ENCODE measurements at regions not wholly inside any gene's neighbourhood (a gene's known extent, or its start where the extent isn't known, plus 50 kb on each side); places are given as distances from the start of the nearest gene placed in this dataset.

GRCh38 chr2:105553538-105554196, 154.8 kb upstream of the FHL2 start:
- no peak for TF ChIP-seq CTCF (IDR thresholded peaks at IDR 0.05; ENCODE audit: borderline replicate concordance, insufficient read depth, low read depth, low read length)
- no peak overlapping the region for H3K4me3 ChIP-seq (ENCODE audit: low read depth, low read length)

GRCh38 chr2:105546628-105546974, 147.8 kb upstream of the FHL2 start:
- no peak for TF ChIP-seq CTCF (IDR thresholded peaks at IDR 0.05; ENCODE audit: borderline replicate concordance, insufficient read depth, low read depth, low read length)
- H3K4me3 ChIP-seq (ENCODE audit: low read depth, low read length) = no peak overlapping the region

GRCh38 chr2:105545730-105546627, 147.1 kb upstream of the FHL2 start:
- H3K4me3 ChIP-seq (ENCODE audit: low read depth, low read length) = no peak overlapping the region
- TF ChIP-seq CTCF (IDR thresholded peaks at IDR 0.05; ENCODE audit: borderline replicate concordance, insufficient read depth, low read depth, low read length) = peak; percentile 71; the same call in 1 of the 2 replicates

GRCh38 chr2:105544591-105545377, 145.9 kb upstream of the FHL2 start:
- H3K4me3 ChIP-seq (ENCODE audit: low read depth, low read length) = no peak overlapping the region
- TF ChIP-seq CTCF (IDR thresholded peaks at IDR 0.05; ENCODE audit: borderline replicate concordance, insufficient read depth, low read depth, low read length) = no peak

- no peak for TF ChIP-seq CTCF (IDR thresholded peaks at IDR 0.05; ENCODE audit: borderline replicate concordance, insufficient read depth, low read depth, low read length)
These were observed 142.6 kb upstream of the FHL2 start for GRCh38 chr2:105541189-105542050.

GRCh38 chr2:105540642-105541041, 141.8 kb upstream of the FHL2 start:
- H3K4me3 ChIP-seq (ENCODE audit: low read depth, low read length) = no peak overlapping the region
- no peak for TF ChIP-seq CTCF (IDR thresholded peaks at IDR 0.05; ENCODE audit: borderline replicate concordance, insufficient read depth, low read depth, low read length)

More at GRCh38 chr2:105541189-105542050, 142.6 kb upstream of the FHL2 start:
- H3K4me3 ChIP-seq (ENCODE audit: low read depth, low read length) = no peak overlapping the region
